CD4-positive, alpha-beta T cell treated with Interleukin-10 for 1 hour (primary cell): ENCODE measurements at regions not wholly inside any gene's neighbourhood (a gene's known extent, or its start where the extent isn't known, plus 50 kb on each side); places are given as distances from the start of the nearest gene placed in this dataset.
"Not testable (repeated sequence)": the region's sequence is repeated elsewhere in the genome, so short reads cannot be mapped to it uniquely, and the experiment has no call there.

Source experiments
- DNase-seq: peaks from one replicate; pipeline ENCODE4 v3.0.0-alpha.2; 2020

DNA sequence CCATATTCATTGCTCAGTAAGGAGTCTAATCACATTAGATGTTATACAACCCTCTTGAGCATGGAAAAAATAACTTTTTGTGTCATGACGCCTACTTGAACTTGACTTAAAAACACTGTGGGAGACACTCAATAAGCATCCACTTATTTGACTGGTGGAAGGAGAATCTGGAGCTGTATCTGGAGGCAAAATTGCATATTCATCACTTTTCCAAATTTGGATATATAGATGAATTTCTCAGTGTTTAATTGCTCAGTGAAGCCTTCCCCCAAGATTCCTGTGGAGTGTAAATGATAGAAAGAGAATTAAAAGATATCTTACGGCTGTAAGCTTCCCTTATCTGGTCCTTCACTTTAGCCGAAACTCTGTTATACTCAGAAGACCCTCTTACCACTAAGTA is 610.7 kb upstream of the ADGRL2 start:
- DNase-seq = no peak

GRCh38 chr1:81187635-81188034 is 613.1 kb upstream of the ADGRL2 start:
- DNase-seq = no peak

GRCh38 chr1:81186261-81186660 is 614.5 kb upstream of the ADGRL2 start:
- no peak for DNase-seq

- DNase-seq = no peak
Observed at GRCh38 chr1:81183553-81183952, 617.2 kb upstream of the ADGRL2 start.

GRCh38 chr1:81183051-81183450 is 617.7 kb upstream of the ADGRL2 start:
- DNase-seq = no peak

GRCh38 chr1:81179242-81179641 is 621.5 kb upstream of the ADGRL2 start:
- DNase-seq = no peak

DNA sequence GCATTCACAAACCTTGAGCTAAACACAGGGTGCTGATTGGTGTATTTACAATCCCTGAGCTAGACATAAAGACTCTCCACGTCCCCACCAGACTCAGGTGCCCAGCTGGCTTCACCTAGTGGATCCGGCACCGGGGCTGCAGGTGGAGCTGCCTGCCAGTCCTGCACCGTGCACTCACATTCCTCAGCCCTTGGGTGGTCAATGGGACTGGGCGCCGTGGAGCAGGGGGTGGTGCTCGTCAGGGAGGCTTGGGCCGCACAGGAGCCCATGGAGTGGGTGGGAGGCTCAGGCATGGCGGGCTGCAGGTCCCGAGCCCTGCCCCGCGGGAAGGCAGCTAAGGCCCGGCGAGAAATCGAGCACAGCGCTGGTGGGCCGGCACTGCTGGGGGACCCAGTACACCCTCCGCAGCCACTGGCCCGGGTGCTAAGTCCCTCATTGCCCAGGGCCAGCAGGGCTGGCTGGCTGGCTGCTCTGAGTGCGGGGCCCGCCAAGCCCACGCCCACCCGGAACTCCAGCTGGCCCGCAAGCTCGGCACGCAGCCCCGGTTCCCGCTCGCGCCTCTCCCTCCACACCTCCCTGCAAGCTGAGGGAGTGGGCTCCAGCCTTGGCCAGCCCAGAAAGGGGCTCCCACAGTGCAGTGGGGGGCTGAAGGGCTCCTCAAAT is 622.2 kb upstream of the ADGRL2 start:
- DNase-seq = not testable (repeated sequence)

GRCh38 chr1:81174811-81175476 is 625.8 kb upstream of the ADGRL2 start:
- no peak for DNase-seq

GRCh38 chr1:81174052-81174451 is 626.7 kb upstream of the ADGRL2 start:
- no peak for DNase-seq

- DNase-seq = no peak
Observed at GRCh38 chr1:81172483-81172882, 628.3 kb upstream of the ADGRL2 start.

DNA sequence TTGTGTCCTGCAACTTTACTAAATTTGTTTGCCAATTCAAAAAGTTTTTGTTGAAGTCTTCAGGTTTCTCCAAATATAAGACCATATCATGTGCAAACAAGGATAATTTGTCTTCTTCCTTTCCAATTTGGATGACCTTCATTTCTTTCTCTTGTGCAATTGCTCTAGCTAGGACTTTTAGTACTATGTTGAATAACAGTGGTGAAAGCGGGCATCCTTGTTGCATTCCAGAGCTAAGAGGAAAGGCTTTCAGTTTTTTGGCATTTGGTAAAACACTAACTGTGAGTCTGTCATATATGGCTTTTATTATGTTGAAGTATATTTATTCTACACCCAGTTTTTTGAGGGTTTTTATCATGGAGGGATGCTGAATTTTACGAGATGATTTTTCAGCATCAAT is 630.0 kb upstream of the ADGRL2 start:
- DNase-seq = no peak

GRCh38 chr1:81165963-81166362 is 634.8 kb upstream of the ADGRL2 start:
- DNase-seq = no peak

GRCh38 chr1:81160696-81161095 is 640.0 kb upstream of the ADGRL2 start:
- DNase-seq = no peak

GRCh38 chr1:81158592-81158991 is 642.1 kb upstream of the ADGRL2 start:
- DNase-seq = no peak

- no peak for DNase-seq
Observed at GRCh38 chr1:81157686-81158085, 643.0 kb upstream of the ADGRL2 start.

DNA sequence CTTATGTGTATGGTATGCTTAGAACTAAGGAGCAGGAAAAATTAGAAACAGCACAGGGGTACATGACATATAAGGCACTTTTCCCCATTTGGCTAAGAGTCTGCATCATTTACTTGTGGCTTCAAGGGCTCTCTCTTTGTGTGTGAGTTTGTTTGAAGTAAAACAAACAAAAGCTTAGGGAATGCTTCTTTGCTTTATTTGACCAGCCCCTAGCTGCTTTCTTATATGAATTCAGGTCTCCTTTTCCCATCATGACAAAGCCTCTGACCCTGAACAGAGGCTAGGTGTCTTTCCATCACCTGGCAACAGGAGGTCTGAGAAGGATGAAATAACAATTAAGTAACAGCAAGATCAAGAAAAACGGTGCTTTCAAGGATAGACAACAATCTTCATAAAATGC is 643.8 kb upstream of the ADGRL2 start:
- no peak for DNase-seq

- DNase-seq = no peak
Observed at GRCh38 chr1:81155131-81155530, 645.6 kb upstream of the ADGRL2 start.

DNA sequence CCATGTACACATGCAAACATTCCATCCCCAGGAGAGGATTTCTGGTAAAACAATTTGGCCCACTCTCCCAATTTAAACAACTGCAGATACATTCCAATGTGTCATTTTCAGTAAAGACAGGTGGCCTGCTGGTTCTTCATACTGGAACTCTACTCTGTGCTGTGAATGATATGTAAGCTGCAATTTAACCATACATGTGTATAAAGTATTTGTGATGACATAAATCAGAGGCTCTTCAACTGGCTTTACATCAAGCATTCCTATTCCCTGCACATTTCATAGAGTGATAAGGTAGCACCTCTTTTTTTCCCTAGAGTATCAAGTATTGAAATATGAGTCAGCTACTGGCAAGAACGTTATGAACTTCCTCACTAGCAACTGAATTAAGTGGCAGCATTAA is 649.5 kb upstream of the ADGRL2 start:
- no peak for DNase-seq

DNA sequence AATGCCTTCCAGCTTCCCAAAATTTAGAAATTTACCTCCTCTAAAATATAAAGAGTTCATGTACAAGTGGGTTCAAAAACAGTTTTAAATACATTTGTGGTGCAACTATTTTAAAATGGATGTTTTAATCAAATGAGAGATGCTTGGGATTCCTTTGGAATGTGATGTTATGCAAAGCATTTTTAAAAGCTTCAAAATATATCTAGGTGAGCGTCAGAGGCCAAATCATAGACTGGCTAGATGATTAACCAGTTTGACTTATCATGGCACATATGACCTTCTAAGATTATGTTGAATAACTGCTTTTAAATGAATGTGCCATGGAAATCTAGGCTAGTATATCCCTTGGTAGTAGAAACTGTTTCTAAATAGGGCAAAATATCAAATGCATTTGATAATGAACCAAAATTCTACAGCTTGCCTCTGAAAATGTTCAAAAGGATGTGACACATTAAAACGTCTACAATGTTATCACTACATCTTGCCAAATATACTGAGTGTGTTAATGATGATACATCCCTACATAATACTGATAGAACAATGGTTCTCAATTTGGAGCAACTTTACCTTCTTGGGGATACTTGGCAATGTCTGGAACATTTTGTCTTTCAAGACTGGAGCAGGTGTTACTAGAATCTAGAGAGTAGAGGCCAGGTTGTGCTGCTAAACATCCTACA is 650.9 kb upstream of the ADGRL2 start:
- no peak for DNase-seq

DNA sequence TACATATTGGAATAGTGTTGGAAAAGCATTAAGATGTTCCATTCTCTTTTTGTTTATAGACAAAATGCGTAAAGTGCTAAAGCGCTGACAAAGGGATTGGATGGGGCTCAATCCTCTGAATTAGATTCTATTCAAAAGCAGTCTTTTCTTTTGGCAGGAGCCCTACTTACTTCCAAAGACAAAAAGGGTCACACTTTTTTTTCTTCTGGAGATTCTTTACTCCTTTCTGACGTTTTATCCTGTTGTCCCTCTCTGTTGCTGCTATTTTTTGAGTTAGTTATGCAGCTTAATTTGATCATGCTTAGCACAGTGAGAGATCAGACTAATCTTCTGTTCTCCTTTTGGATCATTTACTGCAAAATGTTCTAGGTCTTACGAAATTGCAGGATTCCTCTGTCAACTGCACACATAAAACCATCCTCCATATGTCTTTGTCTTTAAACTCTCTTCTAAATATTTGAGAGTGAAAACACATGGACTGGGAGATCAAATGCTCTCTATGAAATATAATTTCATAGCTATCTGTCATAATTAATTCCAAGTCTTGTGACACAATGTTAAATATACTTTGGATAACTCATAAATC is 656.4 kb upstream of the ADGRL2 start:
- DNase-seq = no peak

DNA sequence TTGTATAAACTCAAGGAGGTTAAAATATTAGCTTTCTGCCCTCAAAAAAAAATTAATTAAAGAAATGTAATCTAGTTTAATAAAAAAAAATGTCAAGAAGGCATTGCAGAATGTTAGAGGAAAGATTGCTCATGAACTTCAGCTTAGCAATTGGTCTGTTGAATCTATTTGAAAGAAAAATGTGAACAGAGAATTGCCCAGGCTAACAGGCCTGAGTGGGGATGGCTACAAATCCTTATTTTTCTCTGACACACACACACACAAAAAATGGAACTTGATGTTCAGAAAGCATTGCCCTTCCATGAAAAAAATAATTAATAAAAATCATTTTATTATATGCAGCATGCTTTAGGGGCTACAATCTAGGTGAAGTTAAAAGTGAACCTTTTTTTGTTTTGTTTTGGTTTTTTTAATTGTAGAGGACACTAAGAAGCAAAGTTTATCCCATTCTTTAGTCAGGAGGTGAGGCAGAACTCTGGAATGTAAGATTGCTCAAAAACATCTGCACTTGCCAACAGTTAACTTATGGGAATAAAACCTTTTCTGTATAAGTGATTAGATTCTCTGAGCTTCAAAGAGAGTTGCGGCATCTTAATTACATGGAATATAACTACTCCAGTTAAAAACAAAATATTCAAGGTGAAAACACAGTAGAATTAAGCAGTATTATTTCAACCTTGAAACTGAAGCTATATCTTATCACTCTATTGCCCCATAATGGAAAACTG is 658.5 kb upstream of the ADGRL2 start:
- no peak for DNase-seq

GRCh38 chr1:81135524-81135923 is 665.2 kb upstream of the ADGRL2 start:
- DNase-seq = no peak

DNA sequence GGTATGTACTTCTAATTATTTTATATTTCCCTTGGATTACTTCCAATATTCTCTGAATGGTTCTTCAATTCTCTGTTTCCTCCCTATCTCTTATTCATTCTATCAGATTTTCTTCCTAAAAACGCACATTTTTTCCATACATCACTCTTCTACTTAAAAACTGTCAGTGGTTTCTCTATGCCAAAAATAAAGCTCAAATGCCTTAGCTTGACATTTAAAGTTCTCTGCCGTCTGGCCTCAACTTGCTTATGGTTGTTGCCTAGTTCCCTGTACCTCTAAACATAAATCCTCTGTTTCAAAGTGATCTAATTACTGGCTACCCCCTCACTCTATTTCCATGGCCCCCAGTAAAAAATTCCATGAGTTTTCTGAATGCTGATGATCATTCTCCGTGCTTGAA is 671.0 kb upstream of the ADGRL2 start:
- DNase-seq = no peak
